ENCODE measurements at regions not wholly inside any gene's neighbourhood (a gene's known extent, or its start where the extent isn't known, plus 50 kb on each side); places are given as distances from the start of the nearest gene placed in this dataset.

DNA sequence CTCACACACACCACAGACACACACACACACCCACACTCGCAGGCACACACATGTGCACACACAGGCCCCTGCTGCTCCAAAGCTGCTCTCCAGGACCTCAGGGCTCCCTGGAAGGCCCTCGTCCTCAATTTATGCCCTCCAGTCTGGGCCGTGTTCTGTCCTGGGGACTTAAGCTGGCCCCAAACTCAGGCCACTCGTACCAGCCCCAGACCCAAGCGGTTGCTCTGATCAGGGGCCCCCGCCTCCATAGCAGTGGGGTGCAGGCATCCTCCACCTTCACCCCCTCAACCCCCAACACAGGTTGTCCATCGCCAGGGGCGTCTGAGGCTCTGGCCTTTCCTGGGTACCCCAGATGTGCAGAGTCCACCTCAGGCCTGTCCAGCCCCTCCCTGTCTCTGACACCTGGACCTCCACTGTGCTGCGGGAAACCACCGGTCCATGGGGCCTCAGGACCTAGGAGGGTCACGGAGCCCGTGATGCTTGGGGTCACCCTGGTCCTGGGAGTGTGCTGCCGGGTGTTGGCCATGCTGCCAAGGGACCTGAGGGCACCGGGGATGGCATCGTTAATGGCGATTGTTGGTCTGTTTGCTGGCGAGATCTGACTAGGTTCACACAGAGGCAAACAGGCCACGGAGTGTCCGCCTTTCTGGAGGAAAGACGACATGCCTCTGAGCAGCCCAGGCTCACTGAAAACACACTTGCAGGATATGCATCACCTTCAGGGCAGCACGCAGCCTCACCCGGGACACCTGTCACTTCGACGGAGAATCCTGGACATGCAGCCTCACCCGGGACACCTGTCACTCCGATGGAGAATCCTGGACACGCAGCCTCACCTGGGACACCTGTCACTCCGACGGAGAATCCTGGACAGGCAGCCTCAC, 155.6 kb downstream of the NDUFA10 start:
- TF ChIP-seq RB1 (IDR thresholded peaks at IDR 0.05; ENCODE audit: borderline replicate concordance): no peak
- TF ChIP-seq KDM1A (IDR thresholded peaks at IDR 0.05; ENCODE audit: borderline replicate concordance): no peak
- no peak for TF ChIP-seq NFXL1 (IDR thresholded peaks at IDR 0.05; ENCODE audit: borderline replicate concordance)
- TF ChIP-seq, protein P1, sequence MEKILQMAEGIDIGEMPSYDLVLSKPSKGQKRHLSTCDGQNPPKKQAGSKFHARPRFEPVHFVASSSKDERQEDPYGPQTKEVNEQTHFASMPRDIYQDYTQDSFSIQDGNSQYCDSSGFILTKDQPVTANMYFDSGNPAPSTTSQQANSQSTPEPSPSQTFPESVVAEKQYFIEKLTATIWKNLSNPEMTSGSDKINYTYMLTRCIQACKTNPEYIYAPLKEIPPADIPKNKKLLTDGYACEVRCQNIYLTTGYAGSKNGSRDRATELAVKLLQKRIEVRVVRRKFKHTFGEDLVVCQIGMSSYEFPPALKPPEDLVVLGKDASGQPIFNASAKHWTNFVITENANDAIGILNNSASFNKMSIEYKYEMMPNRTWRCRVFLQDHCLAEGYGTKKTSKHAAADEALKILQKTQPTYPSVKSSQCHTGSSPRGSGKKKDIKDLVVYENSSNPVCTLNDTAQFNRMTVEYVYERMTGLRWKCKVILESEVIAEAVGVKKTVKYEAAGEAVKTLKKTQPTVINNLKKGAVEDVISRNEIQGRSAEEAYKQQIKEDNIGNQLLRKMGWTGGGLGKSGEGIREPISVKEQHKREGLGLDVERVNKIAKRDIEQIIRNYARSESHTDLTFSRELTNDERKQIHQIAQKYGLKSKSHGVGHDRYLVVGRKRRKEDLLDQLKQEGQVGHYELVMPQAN (conservative IDR thresholded peaks at IDR 0.05): no peak
- TF ChIP-seq MXI1 (IDR thresholded peaks at IDR 0.05; ENCODE audit: low read depth, low read length): no peak
- no peak for TF ChIP-seq KAT2A (conservative IDR thresholded peaks at IDR 0.05; ENCODE audit: control insufficient read depth, low read depth, low read length)
- no peak for TF ChIP-seq PAX5 (IDR thresholded peaks at IDR 0.05; ENCODE audit: borderline replicate concordance, low read depth, low read length)
- no peak for TF ChIP-seq ZNF207 (IDR thresholded peaks at IDR 0.05; ENCODE audit: borderline replicate concordance)
- TF ChIP-seq POLR2AphosphoS2 (IDR thresholded peaks at IDR 0.05; ENCODE audit: low read depth, low read length): no peak
- TF ChIP-seq NR2C1 (IDR thresholded peaks at IDR 0.05): no peak
- TF ChIP-seq YBX1 (IDR thresholded peaks at IDR 0.05): no peak
- no peak for TF ChIP-seq RAD51 (IDR thresholded peaks at IDR 0.05)
- no peak for TF ChIP-seq MYB (IDR thresholded peaks at IDR 0.05; ENCODE audit: borderline replicate concordance, low read depth, low read length)
- TF ChIP-seq POU2F2 (IDR thresholded peaks at IDR 0.05; ENCODE audit: borderline replicate concordance, low read depth, low read length): no peak
- no TSS peak for BruUV-seq (replicated peaks)
- intact Hi-C loops (cut with micrococcal nuclease; ENCODE audit: unreplicated experiment) (no loop called here), in situ Hi-C loops (cut with MboI) (no loop called here)
- SMC1A ChIA-PET (ENCODE audit: uncharacterized antibody, unreplicated experiment): no interaction called here
- 58% methylated on average over 29 of the region's 29 CpGs for WGBS (ENCODE audit: insufficient coverage, insufficient replicate concordance, low lambda C conversion rate, missing lambda C conversion rate)
- FAIRE-seq (no peak), ATAC-seq (no peak), DNase-seq (ENCODE audit: low read depth, low spot score) (no peak)
- Histone ChIP-seq H3K79me2 (ENCODE audit: control insufficient read depth, insufficient read depth, low read length) (no peaks in the 10 kb centered on the region), H3K4me1 (ENCODE audit: control insufficient read depth, insufficient read depth, low read length) (no peaks in the 10 kb centered on the region), H3K9me3 (replicated peaks; ENCODE audit: control insufficient read depth, insufficient read depth, low read length) (no peaks in the 10 kb centered on the region; the same call in 2 of the 3 replicates), H3K4me2 (ENCODE audit: control insufficient read depth, insufficient read depth) (no peak overlapping the region), H3K27me3 (replicated peaks in 1 of 2; ENCODE audit: control insufficient read depth in 2 of 2, insufficient read depth in 2 of 2, low read length in 1 of 2) (no peaks in the 10 kb centered on the region), H3K4me3 (no peak overlapping the region), H3K9ac (ENCODE audit: control insufficient read depth, insufficient read depth, low read length) (no peak overlapping the region), H3K27ac (ENCODE audit: control insufficient read depth, insufficient read depth) (no peak overlapping the region), H2AFZ (ENCODE audit: control insufficient read depth, low read depth, low read length) (no peak overlapping the region), H4K20me1 (ENCODE audit: control insufficient read depth, insufficient read depth) (no peaks in the 10 kb centered on the region), H3K36me3 (ENCODE audit: control insufficient read depth in 2 of 2, insufficient read depth in 2 of 2, low read length in 1 of 2) (no peaks in the 10 kb centered on the region)
- POLR2A ChIA-PET: no interaction called here
- CTCF ChIA-PET: no interaction called here
- RAD21 ChIA-PET (ENCODE audit: unreplicated experiment): no interaction called here

Measured in GM12878 (cell line).